Keratinocyte (primary cell): ENCODE measurements at regions not wholly inside any gene's neighbourhood (a gene's known extent, or its start where the extent isn't known, plus 50 kb on each side); places are given as distances from the start of the nearest gene placed in this dataset.

Experiments used
- EZH2 ChIP-seq: IDR thresholded peaks from one replicate; pipeline ENCODE4 v1.6.1; 2012; ENCODE audit warnings: inconsistent platforms, mild to moderate bottlenecking, low read length, moderate library complexity
- TF ChIP-seq, protein P1 (sequence below), 3 experiments: IDR thresholded peaks in 1 of 3; conservative IDR thresholded peaks in 1 of 3; optimal IDR thresholded peaks in 1 of 3; 2 replicates in 2 of 3; 3 replicates in 1 of 3; pipeline versions ENCODE3 to v1.5.1; 2011; ENCODE audit warnings: low read length in 3 of 3, mild to moderate bottlenecking in 3 of 3, moderate library complexity in 2 of 3, control low read depth in 1 of 3, inconsistent platforms in 1 of 3; ENCODE audit not compliant: insufficient read depth in 2 of 3; ENCODE audit errors: extremely low read depth in 1 of 3

DNA sequence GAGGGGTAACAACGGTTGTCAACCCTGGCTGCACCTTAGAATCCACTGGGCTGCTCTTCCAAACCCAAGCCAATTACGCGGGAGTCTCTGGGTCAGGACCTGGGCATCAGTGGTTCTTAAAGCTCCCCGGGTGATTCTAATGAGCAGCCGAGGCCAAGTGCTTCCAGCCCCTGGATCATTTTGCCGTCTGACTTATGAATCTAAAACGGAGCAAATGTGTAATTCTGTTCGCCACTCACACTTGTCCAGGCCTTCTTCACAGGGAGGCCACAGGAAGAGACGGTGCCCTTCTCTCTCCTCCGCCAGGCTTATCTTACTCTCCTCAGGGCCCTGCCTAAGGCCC, 78.5 kb downstream of the MCFD2 start:
- TF ChIP-seq, protein P1, sequence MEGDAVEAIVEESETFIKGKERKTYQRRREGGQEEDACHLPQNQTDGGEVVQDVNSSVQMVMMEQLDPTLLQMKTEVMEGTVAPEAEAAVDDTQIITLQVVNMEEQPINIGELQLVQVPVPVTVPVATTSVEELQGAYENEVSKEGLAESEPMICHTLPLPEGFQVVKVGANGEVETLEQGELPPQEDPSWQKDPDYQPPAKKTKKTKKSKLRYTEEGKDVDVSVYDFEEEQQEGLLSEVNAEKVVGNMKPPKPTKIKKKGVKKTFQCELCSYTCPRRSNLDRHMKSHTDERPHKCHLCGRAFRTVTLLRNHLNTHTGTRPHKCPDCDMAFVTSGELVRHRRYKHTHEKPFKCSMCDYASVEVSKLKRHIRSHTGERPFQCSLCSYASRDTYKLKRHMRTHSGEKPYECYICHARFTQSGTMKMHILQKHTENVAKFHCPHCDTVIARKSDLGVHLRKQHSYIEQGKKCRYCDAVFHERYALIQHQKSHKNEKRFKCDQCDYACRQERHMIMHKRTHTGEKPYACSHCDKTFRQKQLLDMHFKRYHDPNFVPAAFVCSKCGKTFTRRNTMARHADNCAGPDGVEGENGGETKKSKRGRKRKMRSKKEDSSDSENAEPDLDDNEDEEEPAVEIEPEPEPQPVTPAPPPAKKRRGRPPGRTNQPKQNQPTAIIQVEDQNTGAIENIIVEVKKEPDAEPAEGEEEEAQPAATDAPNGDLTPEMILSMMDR (optimal IDR thresholded peaks at IDR 0.05 in 1 of 3, IDR thresholded peaks at IDR 0.05 in 1 of 3, conservative IDR thresholded peaks at IDR 0.05 in 1 of 3; ENCODE audit: extremely low read depth in 1 of 3, insufficient read depth in 2 of 3, low read length in 3 of 3), result no peak
- no peak for TF ChIP-seq EZH2
